Cardiac fibroblast (primary cell): ENCODE measurements at regions not wholly inside any gene's neighbourhood (a gene's known extent, or its start where the extent isn't known, plus 50 kb on each side); places are given as distances from the start of the nearest gene placed in this dataset.

Experiments used
- DNase-seq, 2 donors: peaks; one replicate each; pipeline versions ENCODE4 v3.0.0 to v3.0.0-alpha.2; 2010; ENCODE audit warnings: low read depth in 2 of 2
- H3K4me3 ChIP-seq, 2 donors: replicated peaks in 1 of 2; 1 replicate in 1 of 2; 2 replicates in 1 of 2; pipeline ENCODE4 v1.5.1; 2011; ENCODE audit warnings: low read depth in 2 of 2, low read length in 2 of 2, mild to moderate bottlenecking in 2 of 2, moderate library complexity in 1 of 2
- CTCF ChIP-seq: IDR thresholded peaks from one replicate; pipeline ENCODE4 v1.5.1; 2011; ENCODE audit warnings: low read depth, mild to moderate bottlenecking, low read length, inconsistent platforms

GRCh38 chr22:47225080-47225930 is 462.9 kb downstream of the TBC1D22A start:
- no peak overlapping the region for H3K4me3 ChIP-seq
- DNase-seq, result no peak
- TF ChIP-seq CTCF, result no peak
